Osteocyte (in vitro differentiated cells): ENCODE measurements at regions not wholly inside any gene's neighbourhood (a gene's known extent, or its start where the extent isn't known, plus 50 kb on each side); places are given as distances from the start of the nearest gene placed in this dataset.
"Not testable (repeated sequence)": the region's sequence is repeated elsewhere in the genome, so short reads cannot be mapped to it uniquely, and the experiment has no call there.

Experiments used
- DNase-seq: peaks from one replicate; pipeline ENCODE4 v3.0.0; 2021; ENCODE audit warnings: mixed read lengths; ENCODE audit not compliant: unreplicated experiment; ENCODE audit errors: extremely low spot score
- H3K27ac Mint-ChIP-seq: one replicate; pipeline ENCODE4 v1.8.0; 2021; ENCODE audit warnings: mild to moderate bottlenecking, mixed read lengths; ENCODE audit not compliant: unreplicated experiment
- H3K27me3 Mint-ChIP-seq: one replicate; pipeline ENCODE4 v1.8.0; 2021; ENCODE audit warnings: mixed read lengths; ENCODE audit not compliant: unreplicated experiment
- H3K36me3 Mint-ChIP-seq: one replicate; pipeline ENCODE4 v1.8.0; 2021; ENCODE audit warnings: mixed read lengths; ENCODE audit not compliant: unreplicated experiment
- H3K4me1 Mint-ChIP-seq: one replicate; pipeline ENCODE4 v1.8.0; 2021; ENCODE audit warnings: mixed read lengths; ENCODE audit not compliant: unreplicated experiment
- H3K4me3 Mint-ChIP-seq: one replicate; pipeline ENCODE4 v1.8.0; 2021; ENCODE audit warnings: mild to moderate bottlenecking, moderate library complexity, mixed read lengths; ENCODE audit not compliant: unreplicated experiment
- H3K9me3 Mint-ChIP-seq: one replicate; pipeline ENCODE4 v1.8.0; 2021; ENCODE audit warnings: mixed read lengths; ENCODE audit not compliant: unreplicated experiment
- TF ChIP-seq, protein P1 (sequence below): fragments of 200-600 bp; sonication (generic); IDR thresholded peaks from 2 replicates; pipeline ENCODE4 v1.5.0; 2021; ENCODE audit warnings: antibody characterized with exemption, mild to moderate bottlenecking, moderate library complexity

DNA sequence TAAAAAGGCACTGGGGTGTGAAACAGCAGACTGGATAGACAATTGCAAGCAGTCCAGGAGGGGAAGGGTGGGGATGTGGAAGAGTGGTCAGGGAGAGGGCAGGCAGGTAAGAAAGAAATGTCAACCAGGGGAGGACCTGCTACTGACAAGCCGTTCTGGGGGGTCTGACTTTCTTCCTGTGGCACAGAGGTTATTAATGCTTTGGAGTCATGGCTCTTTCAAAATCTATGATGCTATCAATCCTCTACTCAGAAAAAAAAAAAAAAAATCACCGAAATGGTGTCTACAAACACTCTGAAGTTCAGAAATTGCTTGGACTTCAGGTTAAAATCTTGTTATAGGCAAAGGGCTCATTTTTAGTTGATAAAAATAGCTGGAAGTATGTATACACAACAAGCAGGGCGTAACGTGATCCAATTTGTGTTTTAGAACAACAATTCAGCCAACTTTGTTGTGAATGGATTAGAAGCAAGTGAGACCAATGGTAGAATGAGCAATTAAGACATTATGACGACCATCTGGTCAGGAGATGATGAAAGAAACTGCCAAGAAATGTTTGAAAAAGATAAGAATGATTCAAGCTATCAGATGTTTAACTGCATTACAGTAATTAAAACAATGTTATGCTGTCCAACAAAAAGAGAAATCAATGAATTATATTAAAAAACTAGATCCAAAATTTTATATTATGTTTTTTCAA, 255.2 kb downstream of the DEPDC1B start:
- TF ChIP-seq, protein P1, sequence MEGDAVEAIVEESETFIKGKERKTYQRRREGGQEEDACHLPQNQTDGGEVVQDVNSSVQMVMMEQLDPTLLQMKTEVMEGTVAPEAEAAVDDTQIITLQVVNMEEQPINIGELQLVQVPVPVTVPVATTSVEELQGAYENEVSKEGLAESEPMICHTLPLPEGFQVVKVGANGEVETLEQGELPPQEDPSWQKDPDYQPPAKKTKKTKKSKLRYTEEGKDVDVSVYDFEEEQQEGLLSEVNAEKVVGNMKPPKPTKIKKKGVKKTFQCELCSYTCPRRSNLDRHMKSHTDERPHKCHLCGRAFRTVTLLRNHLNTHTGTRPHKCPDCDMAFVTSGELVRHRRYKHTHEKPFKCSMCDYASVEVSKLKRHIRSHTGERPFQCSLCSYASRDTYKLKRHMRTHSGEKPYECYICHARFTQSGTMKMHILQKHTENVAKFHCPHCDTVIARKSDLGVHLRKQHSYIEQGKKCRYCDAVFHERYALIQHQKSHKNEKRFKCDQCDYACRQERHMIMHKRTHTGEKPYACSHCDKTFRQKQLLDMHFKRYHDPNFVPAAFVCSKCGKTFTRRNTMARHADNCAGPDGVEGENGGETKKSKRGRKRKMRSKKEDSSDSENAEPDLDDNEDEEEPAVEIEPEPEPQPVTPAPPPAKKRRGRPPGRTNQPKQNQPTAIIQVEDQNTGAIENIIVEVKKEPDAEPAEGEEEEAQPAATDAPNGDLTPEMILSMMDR, result no peak
- H3K4me1 Mint-ChIP-seq, result peaks cover 19% of the 10 kb centered on the region
- H3K36me3 Mint-ChIP-seq, result no peaks in the 10 kb centered on the region
- no peak for DNase-seq
- no peak overlapping the region for H3K4me3 Mint-ChIP-seq
- H3K9me3 Mint-ChIP-seq, result no peaks in the 10 kb centered on the region
- H3K27ac Mint-ChIP-seq, result no peak overlapping the region
- H3K27me3 Mint-ChIP-seq, result peaks cover 8% of the 10 kb centered on the region

DNA sequence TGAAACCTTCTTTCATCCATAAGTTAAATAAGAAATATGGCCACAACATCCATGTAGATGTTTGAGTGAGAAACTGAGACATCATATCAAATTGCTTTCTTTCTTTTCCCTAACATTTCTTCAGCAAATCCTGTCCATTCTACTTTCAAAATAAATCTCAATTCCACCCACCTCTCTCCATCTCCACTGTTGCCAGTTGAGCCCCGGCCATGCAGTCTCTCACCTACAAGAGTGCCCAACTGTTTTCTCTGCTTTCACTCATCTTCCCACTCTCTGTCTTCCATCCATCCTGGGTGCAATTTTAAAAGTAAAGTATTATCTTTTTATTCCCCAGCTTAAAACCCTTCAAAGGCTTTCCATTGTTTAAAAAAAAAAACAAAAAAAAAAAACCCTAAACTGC, 260.4 kb downstream of the DEPDC1B start:
- Mint-ChIP-seq H3K27me3 (peaks cover 9% of the 10 kb centered on the region), H3K9me3 (no peaks in the 10 kb centered on the region), H3K4me3 (no peak overlapping the region), H3K27ac (no peak overlapping the region), H3K36me3 (no peaks in the 10 kb centered on the region), H3K4me1 (peaks cover 2% of the 10 kb centered on the region)
- no peak for DNase-seq
- TF ChIP-seq, protein P1, result no peak

DNA sequence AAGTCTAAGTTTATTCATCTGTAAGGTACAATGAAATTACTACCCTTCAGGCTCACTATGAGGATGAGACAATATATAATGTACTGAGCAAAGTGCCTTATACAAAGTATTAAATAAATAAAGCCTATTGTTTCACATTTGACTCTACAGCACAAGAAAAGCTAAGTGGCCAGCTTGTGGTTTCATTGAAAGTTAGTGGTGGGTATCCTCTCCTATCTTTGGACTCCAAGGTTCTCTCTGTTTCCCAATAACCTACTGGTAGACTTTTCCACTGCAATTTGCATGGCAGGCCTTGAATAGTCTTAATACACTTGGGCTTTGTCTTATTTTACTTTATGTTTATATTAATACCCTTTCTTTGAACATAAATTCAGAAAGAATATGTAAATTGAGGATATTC, 262.7 kb downstream of the DEPDC1B start:
- H3K4me3 Mint-ChIP-seq, result no peak overlapping the region
- H3K9me3 Mint-ChIP-seq, result no peaks in the 10 kb centered on the region
- no peaks in the 10 kb centered on the region for H3K4me1 Mint-ChIP-seq
- no peaks in the 10 kb centered on the region for H3K36me3 Mint-ChIP-seq
- H3K27me3 Mint-ChIP-seq, result peaks cover 9% of the 10 kb centered on the region
- DNase-seq, result no peak
- TF ChIP-seq, protein P1, result no peak
- no peak overlapping the region for H3K27ac Mint-ChIP-seq

DNA sequence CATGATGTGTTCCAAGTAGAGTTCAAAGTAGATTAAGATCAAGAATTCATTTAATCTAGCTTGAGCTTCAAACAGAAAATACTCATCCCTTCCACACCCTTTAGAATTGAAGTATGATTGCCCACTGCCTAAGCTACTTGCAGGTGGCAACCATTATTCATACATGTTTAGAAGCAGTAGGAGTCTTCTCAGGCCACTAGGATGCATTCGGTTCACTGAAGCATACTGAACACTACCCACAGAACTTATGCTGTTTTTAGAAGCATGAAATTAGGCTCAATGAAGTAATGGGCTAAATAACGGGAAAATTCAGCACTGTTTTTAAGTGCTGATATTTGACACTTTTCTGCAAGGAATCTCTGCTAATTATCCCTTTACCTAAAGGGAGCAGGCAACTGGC, 263.4 kb downstream of the DEPDC1B start:
- Mint-ChIP-seq H3K9me3 (no peaks in the 10 kb centered on the region), H3K36me3 (no peaks in the 10 kb centered on the region), H3K27me3 (peaks cover 9% of the 10 kb centered on the region), H3K27ac (no peak overlapping the region), H3K4me3 (no peak overlapping the region), H3K4me1 (no peaks in the 10 kb centered on the region)
- TF ChIP-seq, protein P1, result no peak
- DNase-seq, result no peak

DNA sequence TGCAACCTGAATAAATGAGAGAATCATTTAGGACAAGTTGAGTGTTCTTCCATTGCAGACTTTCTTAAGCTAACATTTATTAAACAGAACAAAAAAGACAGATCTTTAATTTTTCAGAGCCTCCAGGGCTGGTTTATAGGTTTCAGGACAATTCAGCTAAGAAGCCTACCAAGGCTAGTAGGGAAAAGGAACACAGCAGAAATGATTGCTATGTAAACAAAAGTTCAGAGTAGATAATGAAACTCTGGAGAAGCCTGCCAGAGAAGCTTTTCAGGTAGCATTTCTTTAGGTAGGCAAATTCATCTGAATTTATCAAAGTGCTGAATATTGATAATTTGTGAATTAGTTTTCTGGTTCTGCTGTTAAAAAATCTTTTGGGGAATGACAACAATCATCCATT, 264.2 kb downstream of the DEPDC1B start:
- H3K27ac Mint-ChIP-seq, result no peak overlapping the region
- peaks cover 9% of the 10 kb centered on the region for H3K27me3 Mint-ChIP-seq
- H3K4me3 Mint-ChIP-seq, result no peak overlapping the region
- no peaks in the 10 kb centered on the region for H3K36me3 Mint-ChIP-seq
- H3K4me1 Mint-ChIP-seq, result no peaks in the 10 kb centered on the region
- H3K9me3 Mint-ChIP-seq, result no peaks in the 10 kb centered on the region
- TF ChIP-seq, protein P1, result no peak
- no peak for DNase-seq

DNA sequence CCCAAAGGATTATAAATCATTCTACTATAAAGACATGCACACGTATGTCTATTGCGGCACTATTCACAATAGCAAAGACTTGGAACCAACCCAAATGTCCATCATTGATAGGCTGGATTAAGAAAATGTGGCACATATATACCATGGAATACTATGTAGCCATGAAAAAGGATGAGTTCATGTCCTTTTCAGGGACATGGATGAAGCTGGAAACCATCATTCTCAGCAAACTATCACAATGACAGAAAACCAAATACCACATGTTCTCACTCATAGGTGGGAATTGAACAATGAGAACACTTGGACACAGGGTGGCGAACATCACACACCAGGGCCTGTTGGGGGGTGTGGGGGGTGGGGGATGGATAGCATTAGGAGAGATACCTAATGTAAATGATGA, 273.8 kb downstream of the DEPDC1B start:
- not testable (repeated sequence) for DNase-seq, H3K27me3 Mint-ChIP-seq, H3K36me3 Mint-ChIP-seq, H3K4me3 Mint-ChIP-seq, H3K27ac Mint-ChIP-seq
- H3K9me3 Mint-ChIP-seq, result peaks cover 12% of the 10 kb centered on the region
- H3K4me1 Mint-ChIP-seq, result peaks cover 11% of the 10 kb centered on the region

DNA sequence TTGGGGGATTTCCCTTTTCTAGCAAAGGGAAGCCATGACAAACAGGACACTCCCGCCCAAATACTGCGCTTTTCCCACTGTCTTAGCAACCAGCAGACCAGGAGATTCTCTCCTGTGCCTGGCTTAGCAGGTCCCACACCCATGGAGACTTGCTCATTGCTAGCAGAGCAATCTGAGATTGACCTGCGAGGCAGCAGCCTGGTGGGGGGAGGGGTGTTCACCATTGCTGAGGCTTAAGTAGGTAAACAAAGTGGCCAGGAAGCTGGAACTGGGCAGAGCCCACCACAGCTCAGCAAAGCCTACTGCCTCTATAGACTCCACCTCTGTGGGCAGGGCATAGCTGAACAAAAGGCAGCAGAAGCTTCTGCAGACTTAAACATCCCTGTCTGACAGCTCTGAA, 279.2 kb downstream of the DEPDC1B start:
- H3K4me1 Mint-ChIP-seq, result peaks cover 15% of the 10 kb centered on the region
- H3K27me3 Mint-ChIP-seq, DNase-seq, H3K36me3 Mint-ChIP-seq, H3K4me3 Mint-ChIP-seq, H3K27ac Mint-ChIP-seq: not testable (repeated sequence)
- H3K9me3 Mint-ChIP-seq, result peaks cover 20% of the 10 kb centered on the region
